Midbrain (tissue), 1 donor: ENCODE measurements at regions not wholly inside any gene's neighbourhood (a gene's known extent, or its start where the extent isn't known, plus 50 kb on each side); places are given as distances from the start of the nearest gene placed in this dataset.

Experiments
- DNase-seq: peaks from one replicate; lab custom pipeline; 2025; lab: John Stamatoyannopoulos, UW

- no peak for DNase-seq
Measured at GRCh38 chr3:24596626-24597025, 102.0 kb upstream of the THRB start.

- DNase-seq, result no peak
Measured at GRCh38 chr3:24598695-24599470, 104.2 kb upstream of the THRB start.

- no peak for DNase-seq
Measured at GRCh38 chr3:24601066-24601939, 106.7 kb upstream of the THRB start.

GRCh38 chr3:24604215-24604614, 109.6 kb upstream of the THRB start:
- no peak for DNase-seq

GRCh38 chr3:24605511-24606028, 110.9 kb upstream of the THRB start:
- no peak for DNase-seq

- no peak for DNase-seq
Measured at GRCh38 chr3:24607281-24607680, 112.6 kb upstream of the THRB start.

GRCh38 chr3:24608701-24609390, 114.2 kb upstream of the THRB start:
- DNase-seq, result no peak

- no peak for DNase-seq
Measured at GRCh38 chr3:24614359-24614758, 119.7 kb upstream of the THRB start.

GRCh38 chr3:24615177-24615576, 120.5 kb upstream of the THRB start:
- DNase-seq, result no peak

GRCh38 chr3:24616110-24616829, 121.6 kb upstream of the THRB start:
- DNase-seq, result no peak

GRCh38 chr3:24622138-24622537, 127.5 kb upstream of the THRB start:
- DNase-seq, result no peak

GRCh38 chr3:24622696-24623225, 128.1 kb upstream of the THRB start:
- no peak for DNase-seq

GRCh38 chr3:24623657-24624056, 129.0 kb upstream of the THRB start:
- no peak for DNase-seq

GRCh38 chr3:24624938-24625681, 130.5 kb upstream of the THRB start:
- no peak for DNase-seq

- DNase-seq, result no peak
Measured at GRCh38 chr3:24628523-24629258, 134.0 kb upstream of the THRB start.

GRCh38 chr3:24631481-24631880, 136.8 kb upstream of the THRB start:
- DNase-seq, result no peak

- DNase-seq, result no peak
Measured at GRCh38 chr3:24639061-24639460, 144.4 kb upstream of the THRB start.

- DNase-seq, result no peak
Measured at GRCh38 chr3:24639481-24640329, 145.1 kb upstream of the THRB start.

- peak; percentile 35 for DNase-seq
Measured at GRCh38 chr3:24640330-24640877, 145.8 kb upstream of the THRB start.
